Suppressor macrophage treated with lipopolysaccharide for 1 hour (primary cell): ENCODE measurements at regions not wholly inside any gene's neighbourhood (a gene's known extent, or its start where the extent isn't known, plus 50 kb on each side); places are given as distances from the start of the nearest gene placed in this dataset.

Experiments used
- DNase-seq, 3 donors: peaks; one replicate each; pipeline ENCODE4 v3.0.0-alpha.2; 2020 to 2022

GRCh38 chr12:124487834-124488165, 79.6 kb downstream of the NCOR2 start:
- DNase-seq: no peak

DNA sequence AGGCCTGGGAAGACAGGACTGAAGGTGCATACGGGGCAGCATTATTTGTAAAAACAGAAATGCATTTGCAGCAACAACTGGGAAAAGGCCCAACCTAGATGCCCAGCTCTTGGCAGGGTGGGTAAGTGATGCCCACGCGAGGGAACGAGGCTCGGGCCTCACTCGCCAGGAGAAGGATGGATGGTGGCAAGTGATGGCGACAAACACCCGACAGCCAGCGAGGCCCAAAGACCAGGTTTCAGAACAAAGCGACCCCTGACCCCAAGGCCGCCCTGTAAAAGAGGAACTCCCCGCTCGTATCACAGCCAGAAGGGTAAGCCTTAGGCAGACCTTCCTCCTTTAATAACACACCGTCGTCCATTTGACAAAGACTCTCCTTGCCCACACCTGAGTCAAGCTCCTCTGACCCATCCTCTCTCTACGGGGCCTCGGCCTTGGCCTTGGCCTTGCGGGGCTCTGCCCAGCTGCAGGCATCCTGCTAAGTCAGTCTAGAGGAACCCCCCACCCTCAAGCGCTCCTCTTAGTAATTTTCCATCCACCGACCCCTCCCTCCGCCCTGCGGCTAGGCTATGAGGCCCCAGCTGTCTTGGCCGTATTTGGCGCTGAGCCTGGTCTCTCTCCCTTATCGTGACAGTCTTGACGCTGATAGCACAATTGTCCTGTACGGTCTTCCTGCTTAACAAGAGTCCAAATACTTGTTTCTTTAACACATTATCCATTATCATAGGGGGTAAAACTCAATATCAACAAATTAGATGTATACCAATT, 80.2 kb downstream of the NCOR2 start:
- no peak for DNase-seq

DNA sequence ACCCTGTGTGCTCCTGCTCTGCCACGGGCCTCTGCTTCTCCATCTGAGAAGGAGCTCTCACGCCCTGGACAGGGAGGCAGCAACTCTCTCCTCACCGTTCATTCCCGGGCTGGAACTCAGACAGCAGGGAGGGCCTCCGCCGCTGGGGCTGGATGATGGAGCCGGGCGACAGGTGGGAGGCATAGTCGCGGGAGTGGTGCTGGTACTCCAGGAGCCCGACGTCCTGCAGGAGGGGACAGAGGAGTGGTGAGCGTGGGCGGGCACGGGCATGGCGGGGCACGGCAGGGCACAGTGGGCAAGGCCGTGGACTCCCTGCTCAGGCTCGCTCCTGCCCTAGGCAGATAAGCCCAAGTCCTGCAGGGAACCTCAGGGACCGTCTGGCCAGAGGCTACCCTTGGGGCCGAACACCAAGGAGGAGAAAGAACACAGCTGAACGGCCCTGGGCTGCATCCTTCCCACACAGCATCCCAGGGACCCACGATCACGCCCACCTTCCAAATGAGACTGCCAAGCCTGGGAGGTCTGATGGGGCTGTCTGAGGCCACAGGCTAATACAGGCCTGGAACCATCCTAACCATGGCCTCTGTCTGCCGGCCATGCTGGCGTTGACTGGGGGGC, 81.0 kb downstream of the NCOR2 start:
- no peak for DNase-seq

DNA sequence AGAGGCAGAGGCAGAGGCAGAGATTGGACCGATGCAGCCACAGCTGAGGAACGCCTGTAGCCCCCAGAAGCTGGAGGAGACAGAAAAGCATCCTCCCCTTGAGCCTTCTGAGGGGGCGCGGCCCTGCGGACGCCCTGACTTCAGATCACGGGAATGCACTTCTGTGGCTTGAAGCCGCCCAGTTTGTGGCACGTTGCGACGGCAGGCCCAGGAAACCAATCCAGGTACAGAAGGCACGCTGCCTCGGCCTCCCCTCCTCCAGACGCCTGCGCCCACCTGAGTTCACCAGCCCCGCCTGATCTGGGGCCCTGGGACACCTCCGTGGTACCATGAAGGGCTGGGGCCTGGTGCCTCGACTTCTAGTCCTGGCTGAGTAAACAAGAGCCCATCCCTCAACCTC, 82.0 kb downstream of the NCOR2 start:
- no peak for DNase-seq

DNA sequence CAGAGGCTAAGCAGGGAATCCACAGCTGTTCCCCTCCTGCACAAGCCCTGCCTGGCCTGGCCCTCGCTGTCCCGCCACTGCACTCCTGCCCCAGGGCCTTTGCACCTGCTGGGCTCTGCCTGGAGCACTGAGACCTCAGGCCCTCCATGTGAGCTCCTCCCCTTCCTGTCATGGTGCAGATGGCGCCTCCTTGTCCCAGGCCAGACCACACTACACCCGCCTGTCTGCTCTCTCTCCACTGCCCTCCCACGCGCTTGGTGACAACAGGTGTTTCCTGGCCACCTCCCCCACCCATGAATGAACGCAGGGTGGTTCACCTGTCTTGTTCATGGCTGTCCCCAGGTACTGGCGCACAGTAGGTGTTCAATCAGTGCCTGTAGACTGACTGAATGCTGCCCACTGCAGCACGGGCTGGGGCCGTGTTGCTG, 82.9 kb downstream of the NCOR2 start:
- DNase-seq: no peak

DNA sequence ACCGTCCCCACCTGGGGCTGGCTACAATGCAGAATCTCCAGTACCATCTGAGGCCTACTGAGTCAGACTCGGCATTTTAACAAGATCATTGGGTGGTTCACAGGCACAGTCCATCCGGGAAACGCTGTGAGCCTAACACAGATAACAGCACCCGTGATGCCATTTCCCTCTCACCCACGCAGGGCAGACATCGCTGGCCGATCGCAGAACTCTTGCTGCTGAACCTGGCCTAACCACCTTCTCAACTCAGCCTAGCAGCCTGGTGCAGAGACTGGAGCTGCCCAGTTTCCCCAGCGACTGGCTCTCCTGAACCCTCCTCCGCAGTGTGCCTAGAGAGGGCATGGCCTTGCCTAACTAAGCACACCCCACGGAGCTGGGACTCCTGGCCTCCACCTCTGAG, 83.3 kb downstream of the NCOR2 start:
- DNase-seq: no peak

DNA sequence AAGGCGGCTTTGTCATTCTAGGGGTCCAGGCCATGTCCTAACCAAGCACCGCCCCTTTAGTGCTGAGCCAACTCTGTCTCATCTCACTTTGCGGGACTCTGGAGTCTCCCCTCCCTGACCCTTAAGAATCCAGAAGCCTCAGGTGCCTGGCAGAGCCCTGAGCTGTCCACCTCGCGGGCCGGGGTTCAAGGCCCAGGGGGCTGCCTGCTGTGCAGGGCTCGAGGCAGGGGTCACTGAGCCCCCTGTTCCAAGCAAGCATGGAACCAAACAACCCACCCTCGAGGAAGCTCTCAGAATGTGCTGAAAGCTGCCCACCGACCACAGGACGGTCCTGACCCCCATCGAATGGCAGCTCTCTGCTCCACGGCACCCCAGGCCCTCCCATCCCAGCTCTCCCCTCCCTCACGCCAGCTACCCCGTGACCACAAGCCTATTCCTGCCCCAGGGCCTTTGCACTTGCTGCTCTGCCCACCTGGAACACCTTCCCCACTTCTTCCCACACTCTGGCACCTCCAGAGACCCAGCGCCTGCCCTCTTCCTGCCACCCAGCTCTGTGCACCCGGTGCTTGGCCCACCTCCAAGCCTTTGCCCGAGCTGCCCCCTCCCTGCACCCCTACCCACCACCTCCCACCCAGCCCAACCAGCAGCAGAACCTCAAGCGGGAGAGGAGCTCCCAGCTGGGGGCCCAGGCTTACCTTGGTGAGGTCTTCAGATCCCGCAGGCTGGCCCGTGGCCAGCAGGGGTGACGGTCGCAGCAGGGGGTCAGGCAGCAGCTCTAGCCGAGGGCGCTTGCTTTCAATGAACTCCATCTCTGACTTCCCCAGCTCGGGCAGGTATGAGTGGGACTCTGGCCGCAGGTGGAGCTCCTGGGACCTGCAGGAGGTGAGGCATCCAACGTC, 84.3 kb downstream of the NCOR2 start:
- no peak for DNase-seq

DNA sequence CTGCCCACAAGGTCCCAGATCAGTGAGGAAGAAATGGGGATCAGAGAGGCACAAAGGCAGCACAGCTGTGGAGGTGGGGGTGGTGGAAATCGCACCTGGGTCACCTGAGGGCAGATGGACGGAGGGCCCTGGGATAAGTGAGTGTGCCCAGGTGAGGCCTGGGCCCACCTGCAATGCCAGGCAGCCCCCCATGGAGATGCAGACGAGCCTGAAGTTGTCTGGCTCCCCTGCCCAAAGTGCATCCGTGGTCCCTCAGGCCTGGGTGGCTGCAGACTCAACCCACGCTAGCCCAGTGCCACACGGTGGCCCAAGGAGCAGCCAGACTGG, 84.9 kb downstream of the NCOR2 start:
- no peak for DNase-seq

- DNase-seq: no peak
Measured at GRCh38 chr12:124481772-124482566, 85.4 kb downstream of the NCOR2 start.

GRCh38 chr12:124481257-124481750, 86.1 kb downstream of the NCOR2 start:
- DNase-seq: no peak

- DNase-seq: peak in 2 of 3 donors; percentile 23 to 25
Measured at GRCh38 chr12:124480469-124481256, 86.7 kb downstream of the NCOR2 start.

- DNase-seq: no peak
Measured at GRCh38 chr12:124479680-124480468, 87.5 kb downstream of the NCOR2 start.

GRCh38 chr12:124478985-124479645, 88.3 kb downstream of the NCOR2 start:
- DNase-seq: no peak

DNA sequence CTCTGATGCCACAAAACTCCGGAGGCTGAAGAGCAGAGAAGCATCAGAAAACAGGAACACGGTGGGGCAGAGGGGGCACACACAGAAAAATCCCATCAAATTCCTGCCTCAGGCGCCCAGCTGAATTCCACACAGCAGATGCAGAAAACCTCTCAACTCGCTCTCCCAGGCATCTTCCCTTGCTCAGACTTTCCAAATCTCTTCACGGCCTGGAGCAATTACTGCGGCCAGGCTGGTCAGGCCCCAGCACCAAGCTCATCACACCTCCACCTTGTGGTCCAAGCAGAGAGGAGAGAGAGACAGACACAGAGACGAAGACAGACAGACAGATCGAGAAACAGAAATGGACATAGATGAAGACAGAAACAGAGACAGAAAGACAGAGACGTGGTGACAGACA, 89.0 kb downstream of the NCOR2 start:
- no peak for DNase-seq

DNA sequence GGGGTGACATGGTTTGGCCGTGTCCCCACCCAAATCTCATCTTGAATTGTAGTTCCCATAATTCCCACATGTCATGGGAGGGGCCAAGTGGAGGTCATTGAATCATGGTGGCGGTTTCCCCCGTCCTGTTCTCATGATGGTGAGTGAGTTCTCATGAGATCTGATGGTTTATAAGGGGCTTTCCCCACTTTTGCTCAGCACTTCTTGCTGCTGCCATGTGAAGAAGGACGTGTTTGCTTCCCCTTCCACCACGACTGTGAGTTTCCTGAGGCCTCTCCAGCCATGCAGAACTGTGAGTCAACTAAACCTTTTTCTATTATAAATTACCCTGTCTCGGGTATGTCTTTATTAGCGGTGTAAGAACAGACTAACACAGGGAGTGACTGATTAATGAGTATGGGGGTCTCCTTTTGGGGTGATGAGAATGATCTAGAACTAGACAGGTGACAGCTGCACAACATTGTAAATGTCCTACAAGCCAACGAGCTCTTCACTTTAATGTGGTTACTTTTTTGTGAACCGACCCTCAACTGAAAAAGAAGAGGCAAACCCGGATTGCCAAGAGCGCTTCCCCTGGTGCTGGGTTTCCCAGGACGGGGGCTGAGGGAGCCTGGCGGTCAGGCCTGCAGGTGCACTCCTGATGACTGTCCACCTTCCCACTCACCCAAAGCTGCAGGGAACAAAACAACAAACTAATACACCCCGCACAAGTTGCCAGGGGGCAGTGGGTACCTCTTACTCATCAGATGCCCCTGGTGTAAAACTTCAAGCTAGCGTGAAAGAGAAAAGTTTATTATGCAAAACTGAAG, 90.1 kb downstream of the NCOR2 start:
- DNase-seq: peak; percentile 82 to 94 (median 83)

GRCh38 chr12:124476011-124476400, 91.4 kb downstream of the NCOR2 start:
- no peak for DNase-seq

DNA sequence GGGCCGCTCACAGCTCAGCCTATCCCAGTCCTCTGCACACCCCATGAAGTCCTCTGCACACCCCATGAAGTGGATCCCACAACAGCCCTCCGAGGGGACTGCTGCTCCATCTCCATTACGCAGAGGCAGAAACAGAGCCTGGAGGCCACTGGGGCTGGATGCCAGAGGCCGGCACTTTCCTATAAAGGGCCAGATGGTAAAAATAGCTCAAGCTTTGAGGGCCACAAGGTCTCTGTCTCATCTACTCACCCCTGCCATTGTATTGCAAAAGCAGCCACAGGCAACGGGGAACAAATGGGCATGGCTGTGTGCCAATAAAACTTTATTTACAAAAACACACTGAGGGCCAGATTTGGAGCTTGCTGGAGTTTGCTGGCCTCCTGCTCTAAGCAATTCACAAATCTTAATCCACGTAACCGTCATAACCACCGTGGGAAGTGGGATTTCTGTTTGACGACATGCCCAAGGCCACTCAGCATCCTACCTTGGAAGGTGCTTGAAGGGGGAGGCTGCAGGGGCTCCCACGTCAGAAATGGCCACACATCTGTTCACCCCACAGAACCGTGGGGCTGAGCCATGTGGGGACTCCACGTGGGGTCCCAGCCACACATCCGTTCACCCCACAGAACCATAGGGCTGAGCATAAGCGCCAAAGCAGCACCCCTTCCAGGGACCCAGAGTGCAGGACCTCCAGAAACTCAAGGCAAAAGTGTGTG, 92.0 kb downstream of the NCOR2 start:
- DNase-seq: no peak

GRCh38 chr12:124474709-124475108, 92.7 kb downstream of the NCOR2 start:
- no peak for DNase-seq

GRCh38 chr12:124472690-124473279, 94.6 kb downstream of the NCOR2 start:
- DNase-seq: no peak
